SJCRH30 (cell line): ENCODE measurements at regions not wholly inside any gene's neighbourhood (a gene's known extent, or its start where the extent isn't known, plus 50 kb on each side); places are given as distances from the start of the nearest gene placed in this dataset.
"Not testable (repeated sequence)": the region's sequence is repeated elsewhere in the genome, so short reads cannot be mapped to it uniquely, and the experiment has no call there.

Experiments
- DNase-seq, 2 experiments: peaks; one replicate each; pipeline ENCODE4 v3.0.0-alpha.2; 2015 to 2020
- H3K27ac ChIP-seq: fragments of 250-450 bp; sonication (Bioruptor Pico); 2 replicates; pipeline ENCODE4 v1.5.1; 2020; ENCODE audit warnings: mild to moderate bottlenecking, moderate library complexity
- H3K27me3 ChIP-seq: fragments of 250-450 bp; sonication (Bioruptor Pico); 2 replicates; pipeline ENCODE4 v1.5.1; 2020; ENCODE audit warnings: mild to moderate bottlenecking, moderate library complexity
- H3K36me3 ChIP-seq: fragments of 250-450 bp; sonication (Bioruptor Pico); 2 replicates; pipeline ENCODE4 v1.5.1; 2020; ENCODE audit warnings: mild to moderate bottlenecking, moderate library complexity
- H3K4me1 ChIP-seq: fragments of 250-450 bp; sonication (Bioruptor Pico); 2 replicates; pipeline ENCODE4 v1.5.1; 2020; ENCODE audit warnings: mild to moderate bottlenecking, moderate library complexity
- H3K4me3 ChIP-seq: fragments of 250-450 bp; sonication (Bioruptor Pico); 2 replicates; pipeline ENCODE4 v1.5.1; 2020; ENCODE audit warnings: mild to moderate bottlenecking, moderate library complexity
- H3K9me3 ChIP-seq: fragments of 250-450 bp; sonication (Bioruptor Pico); replicated peaks from 2 replicates; pipeline ENCODE4 v1.5.1; 2020; ENCODE audit warnings: mild to moderate bottlenecking, moderate library complexity

DNA sequence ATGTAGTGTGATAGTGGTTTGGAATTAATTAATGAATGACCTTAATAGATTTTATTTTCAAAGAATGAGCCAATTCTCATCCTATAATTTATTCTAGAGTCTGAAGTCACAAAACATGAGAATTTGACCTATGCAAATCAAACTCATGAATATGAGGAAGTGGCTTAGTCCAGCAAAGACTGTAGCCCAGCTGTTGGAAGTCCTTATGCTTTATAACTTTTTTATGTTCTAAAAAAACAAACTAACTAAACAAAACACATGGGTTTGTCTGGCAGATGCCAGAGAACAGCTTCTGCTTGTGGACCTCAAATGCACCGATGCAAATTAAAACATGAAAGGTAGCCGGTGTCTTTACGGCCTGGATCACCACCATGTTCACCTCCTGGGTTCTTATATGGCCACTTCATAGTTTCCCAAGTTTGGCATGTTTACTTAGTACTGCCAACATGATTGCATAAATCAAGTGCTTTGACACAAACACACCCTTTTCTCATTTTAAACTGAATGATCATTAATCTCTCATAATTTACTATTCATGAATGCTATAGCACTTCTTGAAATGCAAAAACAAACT lies 277.4 kb downstream of the PAPSS1 start:
- Histone ChIP-seq H3K9me3 (0 out of 2 replicates have a peak, but pooled peaks cover 4% of the 10 kb centered on the region), H3K36me3 (no peaks in the 10 kb centered on the region), H3K4me3 (no peak overlapping the region), H3K27ac (no peak overlapping the region), H3K27me3 (no peaks in the 10 kb centered on the region), H3K4me1 (no peaks in the 10 kb centered on the region)
- no peak for DNase-seq

- H3K9me3 ChIP-seq: no peaks in the 10 kb centered on the region
- H3K4me3 ChIP-seq: no peak overlapping the region
- H3K27ac ChIP-seq: no peak overlapping the region
- 0 out of 2 replicates have a peak, but pooled peaks cover under 1% of the 10 kb centered on the region for H3K27me3 ChIP-seq
- DNase-seq: no peak
- no peaks in the 10 kb centered on the region for H3K36me3 ChIP-seq
- H3K4me1 ChIP-seq: no peaks in the 10 kb centered on the region
Measured at GRCh38 chr4:107439401-107439800, 280.6 kb downstream of the PAPSS1 start.

- H3K27ac ChIP-seq, DNase-seq, H3K9me3 ChIP-seq, H3K4me1 ChIP-seq, H3K36me3 ChIP-seq, H3K4me3 ChIP-seq, H3K27me3 ChIP-seq: not testable (repeated sequence)
Measured at GRCh38 chr4:107436471-107436870, 283.6 kb downstream of the PAPSS1 start.

GRCh38 chr4:107432451-107432850 lies 287.6 kb downstream of the PAPSS1 start:
- Histone ChIP-seq H3K9me3 (no peaks in the 10 kb centered on the region), H3K4me3 (no peak overlapping the region), H3K4me1 (no peaks in the 10 kb centered on the region), H3K27ac (no peak overlapping the region), H3K36me3 (no peaks in the 10 kb centered on the region), H3K27me3 (0 out of 2 replicates have a peak, but pooled peaks cover 5% of the 10 kb centered on the region)
- no peak for DNase-seq

- DNase-seq: no peak
- H3K36me3 ChIP-seq: no peaks in the 10 kb centered on the region
- no peak overlapping the region for H3K4me3 ChIP-seq
- no peaks in the 10 kb centered on the region for H3K27me3 ChIP-seq
- no peak overlapping the region for H3K27ac ChIP-seq
- H3K9me3 ChIP-seq: no peaks in the 10 kb centered on the region
- H3K4me1 ChIP-seq: no peaks in the 10 kb centered on the region; the same call in 1 of the 2 replicates
Measured at GRCh38 chr4:107423677-107424405, 296.2 kb downstream of the PAPSS1 start.

GRCh38 chr4:107419536-107419935 lies 300.5 kb downstream of the PAPSS1 start:
- H3K27ac ChIP-seq, H3K36me3 ChIP-seq, DNase-seq, H3K4me3 ChIP-seq, H3K4me1 ChIP-seq, H3K27me3 ChIP-seq, H3K9me3 ChIP-seq: not testable (repeated sequence)

DNA sequence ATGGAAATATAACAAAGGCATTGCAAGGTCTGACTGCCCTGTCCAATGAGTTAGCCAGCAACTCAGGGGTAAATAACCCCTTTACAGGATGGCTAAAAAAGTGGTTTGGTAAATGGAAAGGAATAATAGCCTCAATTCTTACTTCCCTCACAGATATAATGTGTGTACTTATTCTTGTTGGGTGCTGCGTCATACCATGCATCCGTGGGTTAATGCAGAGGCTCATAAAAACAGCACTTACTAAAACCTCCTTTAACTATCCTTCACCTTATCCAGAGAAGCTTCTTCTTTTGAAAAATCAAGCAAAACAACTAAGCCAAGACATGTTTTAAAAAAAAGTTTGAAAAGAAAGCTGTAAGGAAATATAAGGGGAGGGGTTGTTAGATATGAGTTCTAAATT lies 301.0 kb downstream of the PAPSS1 start:
- H3K4me3 ChIP-seq: no peak overlapping the region
- no peak for DNase-seq
- H3K27ac ChIP-seq: no peak overlapping the region
- no peaks in the 10 kb centered on the region for H3K9me3 ChIP-seq
- no peaks in the 10 kb centered on the region for H3K4me1 ChIP-seq
- no peaks in the 10 kb centered on the region for H3K27me3 ChIP-seq
- no peaks in the 10 kb centered on the region for H3K36me3 ChIP-seq

GRCh38 chr4:107415490-107415889 lies 304.5 kb downstream of the PAPSS1 start:
- not testable (repeated sequence) for H3K9me3 ChIP-seq, H3K36me3 ChIP-seq, H3K27me3 ChIP-seq, H3K4me1 ChIP-seq, H3K4me3 ChIP-seq, DNase-seq, H3K27ac ChIP-seq

GRCh38 chr4:107409872-107410271 lies 310.2 kb downstream of the PAPSS1 start:
- H3K4me3 ChIP-seq, H3K27ac ChIP-seq, DNase-seq, H3K27me3 ChIP-seq, H3K9me3 ChIP-seq, H3K36me3 ChIP-seq, H3K4me1 ChIP-seq: not testable (repeated sequence)

- H3K36me3 ChIP-seq: no peaks in the 10 kb centered on the region
- H3K4me1 ChIP-seq: no peaks in the 10 kb centered on the region
- H3K27ac ChIP-seq: no peak overlapping the region
- H3K4me3 ChIP-seq: no peak overlapping the region
- no peak for DNase-seq
- no peaks in the 10 kb centered on the region for H3K9me3 ChIP-seq
- H3K27me3 ChIP-seq: no peaks in the 10 kb centered on the region
Measured at GRCh38 chr4:107408968-107409367, 311.1 kb downstream of the PAPSS1 start.

DNA sequence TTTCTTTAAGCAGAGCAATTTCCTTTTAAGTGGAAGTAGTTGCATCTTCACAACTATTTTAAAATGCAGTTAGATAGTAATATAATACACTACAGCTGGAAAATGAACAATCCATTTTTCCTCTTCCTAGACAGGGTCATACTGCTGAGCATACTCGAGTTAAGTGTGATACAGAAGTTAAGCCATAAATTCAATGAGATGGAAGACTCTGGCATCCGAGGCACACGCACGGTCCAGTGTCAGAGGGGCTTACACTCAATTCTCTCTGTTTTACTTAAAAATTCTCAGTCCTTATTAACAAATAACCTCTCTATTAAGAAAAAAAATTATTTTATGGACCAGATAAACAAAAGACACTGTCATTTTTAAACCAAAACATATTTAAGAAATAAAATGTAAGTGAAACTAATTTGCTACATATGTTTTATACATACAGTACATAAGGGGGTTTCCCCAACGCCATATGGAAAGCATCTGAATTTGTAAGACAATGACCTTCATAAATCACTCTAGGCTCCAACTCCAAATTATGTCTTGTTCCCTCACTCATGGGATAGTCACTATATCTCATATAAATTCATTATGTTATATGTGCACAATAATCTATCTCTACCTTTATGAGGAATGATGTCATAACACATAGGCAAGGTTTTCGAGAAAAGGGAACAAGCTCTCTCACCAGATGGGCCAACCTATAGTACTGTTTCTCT lies 315.3 kb downstream of the PAPSS1 start:
- no peak overlapping the region for H3K27ac ChIP-seq
- H3K4me1 ChIP-seq: no peaks in the 10 kb centered on the region
- no peaks in the 10 kb centered on the region for H3K36me3 ChIP-seq
- H3K4me3 ChIP-seq: no peak overlapping the region
- no peak for DNase-seq
- H3K9me3 ChIP-seq: no peaks in the 10 kb centered on the region
- H3K27me3 ChIP-seq: no peaks in the 10 kb centered on the region

DNA sequence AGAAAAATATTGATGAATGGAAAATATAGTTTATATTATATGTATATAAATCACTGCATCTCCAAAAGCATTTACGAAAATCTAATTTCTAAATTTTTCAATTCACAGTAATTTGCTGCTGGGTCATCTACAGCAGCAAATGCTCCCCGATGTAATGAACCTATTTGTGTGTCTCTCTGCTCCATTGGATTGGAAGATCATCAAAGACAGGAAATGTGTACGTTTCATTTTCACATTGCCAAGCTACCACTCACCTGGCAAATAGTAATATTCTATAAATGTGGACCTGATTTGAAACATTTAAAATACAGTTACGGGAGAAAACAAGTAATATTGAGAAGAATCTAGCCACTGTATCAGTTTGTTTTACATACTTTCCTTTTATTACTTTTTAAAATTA lies 317.7 kb downstream of the PAPSS1 start:
- Histone ChIP-seq H3K9me3 (no peaks in the 10 kb centered on the region), H3K27me3 (no peaks in the 10 kb centered on the region), H3K4me1 (no peaks in the 10 kb centered on the region), H3K36me3 (no peaks in the 10 kb centered on the region), H3K27ac (no peak overlapping the region), H3K4me3 (no peak overlapping the region)
- DNase-seq: no peak

- Histone ChIP-seq H3K4me3 (no peak overlapping the region), H3K27ac (no peak overlapping the region), H3K36me3 (no peaks in the 10 kb centered on the region), H3K9me3 (no peaks in the 10 kb centered on the region), H3K27me3 (no peaks in the 10 kb centered on the region), H3K4me1 (no peaks in the 10 kb centered on the region)
- DNase-seq: no peak
Measured at GRCh38 chr4:107392951-107393350, 327.1 kb downstream of the PAPSS1 start.

DNA sequence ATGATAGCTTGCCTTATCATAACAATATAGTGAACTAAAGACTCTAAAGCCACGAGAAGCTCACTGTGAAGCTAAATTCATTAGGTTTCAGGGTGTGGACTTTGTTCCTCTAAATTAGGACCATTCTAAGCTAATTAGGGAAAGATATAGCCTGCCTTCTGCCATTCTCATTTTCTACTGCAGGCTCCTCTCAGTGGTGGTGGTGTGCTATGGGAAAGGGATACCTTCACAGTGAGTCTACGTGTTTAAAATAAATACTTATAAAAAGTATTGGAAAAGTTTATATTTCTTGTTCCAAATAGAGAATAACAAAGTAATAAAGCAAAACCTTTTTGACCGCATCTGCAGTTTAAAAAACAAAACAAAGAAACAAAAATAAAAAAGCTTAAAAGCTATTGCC lies 327.7 kb downstream of the PAPSS1 start:
- H3K27me3 ChIP-seq: no peaks in the 10 kb centered on the region
- H3K9me3 ChIP-seq: no peaks in the 10 kb centered on the region
- H3K4me3 ChIP-seq: no peak overlapping the region
- H3K4me1 ChIP-seq: no peaks in the 10 kb centered on the region
- no peaks in the 10 kb centered on the region for H3K36me3 ChIP-seq
- no peak for DNase-seq
- no peak overlapping the region for H3K27ac ChIP-seq

DNA sequence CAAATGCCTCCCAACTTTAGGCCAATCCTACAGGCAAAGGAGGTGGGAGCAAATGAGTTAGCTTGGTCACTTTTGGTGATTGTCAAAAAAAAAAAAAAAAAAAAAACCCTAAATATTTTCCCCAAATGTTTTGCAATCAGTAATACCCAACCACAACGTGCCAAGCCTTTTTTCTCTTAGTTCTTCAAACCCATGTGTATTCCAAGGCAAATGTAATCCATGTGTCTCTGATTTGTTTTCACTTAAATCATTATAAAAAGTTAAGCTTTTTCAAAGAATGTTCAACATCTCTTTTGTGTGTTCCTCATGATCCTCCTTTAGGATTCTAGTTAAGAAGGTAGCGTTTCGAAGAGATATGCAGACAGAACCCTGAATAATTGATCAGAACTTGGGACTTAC lies 328.4 kb downstream of the PAPSS1 start:
- H3K9me3 ChIP-seq: no peaks in the 10 kb centered on the region
- H3K27me3 ChIP-seq: no peaks in the 10 kb centered on the region
- H3K36me3 ChIP-seq: no peaks in the 10 kb centered on the region
- H3K27ac ChIP-seq: no peak overlapping the region
- H3K4me1 ChIP-seq: no peaks in the 10 kb centered on the region
- DNase-seq: no peak
- no peak overlapping the region for H3K4me3 ChIP-seq
